Kidney epithelial cell (primary cell): ENCODE measurements at regions not wholly inside any gene's neighbourhood (a gene's known extent, or its start where the extent isn't known, plus 50 kb on each side); places are given as distances from the start of the nearest gene placed in this dataset.

Experiments
- DNase-seq: peaks from one replicate; pipeline ENCODE4 v3.0.0-alpha.2; 2010; ENCODE audit warnings: low read depth
- H3K27me3 ChIP-seq: 2 replicates; pipeline ENCODE4 v1.6.0; 2011; ENCODE audit warnings: low read length; ENCODE audit not compliant: control insufficient read depth, insufficient read depth
- H3K36me3 ChIP-seq: 2 replicates; pipeline ENCODE4 v1.5.1; 2011; ENCODE audit warnings: low read length; ENCODE audit not compliant: control insufficient read depth, insufficient read depth
- H3K4me3 ChIP-seq: 2 replicates; pipeline ENCODE4 v1.5.1; 2011; ENCODE audit warnings: low read depth, mild to moderate bottlenecking, control low read depth, low read length
- TF ChIP-seq, protein P1 (sequence below): IDR thresholded peaks from 2 replicates; pipeline ENCODE4 v1.5.1; 2011; ENCODE audit warnings: mild to moderate bottlenecking, moderate library complexity, low read length, control low read depth, inconsistent platforms; ENCODE audit not compliant: insufficient read depth, poor library complexity, severe bottlenecking

DNA sequence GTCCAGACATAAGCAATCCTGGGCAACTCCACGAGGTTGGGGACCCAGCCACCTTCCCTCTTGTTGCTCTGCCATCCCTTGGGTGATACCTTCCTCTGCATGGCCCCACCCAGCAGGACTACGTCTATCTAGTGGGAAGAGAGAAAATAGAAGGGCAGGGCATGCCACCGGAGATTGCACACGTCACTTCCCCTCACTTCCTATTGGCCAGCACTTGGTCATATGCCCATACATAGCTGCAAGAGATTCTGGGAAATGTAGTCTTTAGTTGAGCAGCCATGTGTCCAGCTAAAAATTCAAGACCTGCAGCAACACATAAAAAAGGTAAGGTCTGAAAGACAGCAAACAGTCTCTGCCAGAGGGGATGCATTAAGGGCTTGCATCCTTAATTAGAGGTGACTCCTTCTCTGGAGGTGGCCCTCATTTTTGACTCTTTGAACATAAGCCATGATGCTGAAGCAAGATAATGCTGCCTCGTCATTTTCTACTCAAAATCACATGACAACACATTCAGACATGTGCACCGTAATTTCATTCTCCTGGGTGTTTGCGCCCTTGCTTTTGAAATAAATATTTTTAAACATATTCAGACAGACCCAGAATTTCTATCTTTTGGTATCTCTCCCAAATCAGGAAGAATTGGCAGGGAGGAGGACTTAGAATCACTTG lies 91.8 kb upstream of the PWP1 start:
- no peaks in the 10 kb centered on the region for H3K36me3 ChIP-seq
- TF ChIP-seq, protein P1, sequence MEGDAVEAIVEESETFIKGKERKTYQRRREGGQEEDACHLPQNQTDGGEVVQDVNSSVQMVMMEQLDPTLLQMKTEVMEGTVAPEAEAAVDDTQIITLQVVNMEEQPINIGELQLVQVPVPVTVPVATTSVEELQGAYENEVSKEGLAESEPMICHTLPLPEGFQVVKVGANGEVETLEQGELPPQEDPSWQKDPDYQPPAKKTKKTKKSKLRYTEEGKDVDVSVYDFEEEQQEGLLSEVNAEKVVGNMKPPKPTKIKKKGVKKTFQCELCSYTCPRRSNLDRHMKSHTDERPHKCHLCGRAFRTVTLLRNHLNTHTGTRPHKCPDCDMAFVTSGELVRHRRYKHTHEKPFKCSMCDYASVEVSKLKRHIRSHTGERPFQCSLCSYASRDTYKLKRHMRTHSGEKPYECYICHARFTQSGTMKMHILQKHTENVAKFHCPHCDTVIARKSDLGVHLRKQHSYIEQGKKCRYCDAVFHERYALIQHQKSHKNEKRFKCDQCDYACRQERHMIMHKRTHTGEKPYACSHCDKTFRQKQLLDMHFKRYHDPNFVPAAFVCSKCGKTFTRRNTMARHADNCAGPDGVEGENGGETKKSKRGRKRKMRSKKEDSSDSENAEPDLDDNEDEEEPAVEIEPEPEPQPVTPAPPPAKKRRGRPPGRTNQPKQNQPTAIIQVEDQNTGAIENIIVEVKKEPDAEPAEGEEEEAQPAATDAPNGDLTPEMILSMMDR: no peak
- H3K4me3 ChIP-seq: no peak overlapping the region
- no peak for DNase-seq
- no peaks in the 10 kb centered on the region for H3K27me3 ChIP-seq

DNA sequence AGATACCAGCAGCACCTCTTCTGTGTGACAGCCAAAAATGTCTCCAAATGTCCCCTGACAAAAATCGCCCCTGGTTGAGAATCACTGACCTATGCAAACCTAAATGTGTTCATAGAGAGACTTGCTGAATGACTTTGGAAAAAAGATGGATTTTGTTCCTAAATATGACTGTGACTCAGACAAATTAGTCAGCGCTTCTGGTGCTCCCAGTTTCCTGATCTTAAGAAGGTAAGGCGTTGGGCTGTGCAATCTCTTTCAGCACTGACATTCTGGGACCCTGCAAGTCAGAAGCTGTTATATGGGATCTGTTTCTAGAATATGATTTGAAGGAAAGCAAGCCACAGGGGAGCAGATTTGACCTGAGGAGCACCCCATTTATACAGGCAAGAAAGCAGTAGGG lies 90.6 kb upstream of the PWP1 start:
- TF ChIP-seq, protein P1: no peak
- Histone ChIP-seq H3K4me3 (no peak overlapping the region), H3K36me3 (no peaks in the 10 kb centered on the region), H3K27me3 (no peaks in the 10 kb centered on the region)
- DNase-seq: no peak

DNA sequence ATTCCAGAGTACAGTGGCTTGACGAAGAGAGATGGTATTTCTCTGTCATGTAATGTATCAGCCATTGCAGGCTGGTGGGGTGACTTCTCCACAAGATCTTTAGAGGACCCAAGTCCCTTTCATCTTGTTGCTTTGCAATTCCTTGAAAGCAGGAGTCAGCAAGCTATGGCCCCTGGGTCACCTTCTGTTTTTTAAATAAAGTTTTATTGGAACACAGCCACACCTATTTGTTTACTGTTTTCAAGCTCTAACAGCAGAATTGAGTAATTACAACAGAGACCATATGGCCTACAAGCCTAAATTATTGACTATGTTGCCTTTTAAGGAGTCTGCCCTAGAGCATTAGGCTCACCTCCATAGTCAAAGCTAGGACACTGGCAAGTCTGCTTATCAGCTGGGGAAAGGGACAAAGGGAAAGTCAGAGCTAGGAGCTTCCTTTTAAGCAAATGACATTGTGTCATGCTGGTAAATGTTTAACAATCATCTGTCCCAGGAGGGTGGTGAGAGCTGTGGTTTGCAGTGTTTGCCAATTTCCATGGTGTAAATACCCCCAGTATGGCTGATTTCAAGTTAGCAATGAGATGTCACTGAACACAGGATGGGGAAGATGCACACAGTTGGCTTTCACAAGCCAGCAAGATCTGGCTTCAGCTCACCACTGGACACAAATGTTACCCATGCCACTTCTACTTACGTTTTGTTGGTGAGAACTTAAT lies 87.7 kb upstream of the PWP1 start:
- Histone ChIP-seq H3K36me3 (no peaks in the 10 kb centered on the region), H3K4me3 (no peak overlapping the region), H3K27me3 (no peaks in the 10 kb centered on the region)
- TF ChIP-seq, protein P1: no peak
- DNase-seq: no peak

DNA sequence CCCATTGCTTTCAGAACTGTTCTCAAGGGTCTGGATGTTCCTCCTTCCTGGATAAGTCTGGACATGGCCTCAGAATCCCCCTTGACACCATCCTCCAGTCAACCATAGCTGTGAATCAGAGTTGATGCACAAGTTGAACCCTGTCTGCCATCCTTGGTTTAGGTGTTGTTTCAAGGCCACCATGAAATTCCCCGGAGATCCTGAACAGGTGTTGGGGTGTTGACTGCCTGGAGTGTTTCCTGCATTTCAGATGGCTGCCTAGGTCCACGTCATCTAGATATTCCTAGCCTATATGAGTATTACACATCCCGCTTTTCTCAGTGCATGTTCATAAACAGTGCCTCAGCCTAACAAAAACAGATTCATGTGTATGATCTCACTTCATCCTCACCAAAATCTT lies 86.7 kb upstream of the PWP1 start:
- TF ChIP-seq, protein P1: no peak

DNA sequence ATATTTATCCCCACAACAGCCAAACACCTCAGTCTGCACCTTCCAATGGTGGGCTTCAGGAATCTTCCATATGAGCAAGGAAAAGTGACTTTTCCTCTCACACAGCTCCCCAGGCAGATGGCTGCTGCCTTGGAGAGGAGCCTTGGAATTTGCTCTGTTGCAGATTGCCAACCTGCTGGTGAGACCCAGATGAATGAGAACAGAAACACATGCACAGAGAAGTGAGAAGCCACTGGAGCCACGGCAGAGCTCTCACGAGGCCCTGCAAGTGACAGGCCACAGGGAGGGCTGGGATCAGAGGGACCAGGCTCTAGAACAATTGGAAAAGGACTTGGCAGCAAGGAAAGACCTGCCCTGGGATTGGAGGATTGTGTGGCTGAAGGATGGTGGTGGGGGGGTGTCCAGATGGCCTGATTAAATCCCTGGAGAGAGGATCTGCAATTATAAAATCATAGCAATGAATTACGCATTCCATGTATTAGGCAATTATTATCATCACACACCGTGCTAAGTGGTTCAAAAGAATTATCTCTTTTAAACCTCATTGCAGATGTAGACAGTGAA lies 84.9 kb upstream of the PWP1 start:
- Histone ChIP-seq H3K4me3 (no peak overlapping the region), H3K36me3 (no peaks in the 10 kb centered on the region), H3K27me3 (no peaks in the 10 kb centered on the region)
- TF ChIP-seq, protein P1: no peak
- no peak for DNase-seq

More for the DNA sequence above, 86.7 kb upstream of the PWP1 start:
- Histone ChIP-seq H3K27me3 (no peaks in the 10 kb centered on the region), H3K4me3 (no peak overlapping the region), H3K36me3 (no peaks in the 10 kb centered on the region)
- DNase-seq: no peak
